Right hindlimb (tissue), 1 donor: ENCODE measurements at regions not wholly inside any gene's neighbourhood (a gene's known extent, or its start where the extent isn't known, plus 50 kb on each side); places are given as distances from the start of the nearest gene placed in this dataset.

Experiments used
- DNase-seq: peaks from one replicate; pipeline ENCODE4 v3.0.0-alpha.2; 2018

DNA sequence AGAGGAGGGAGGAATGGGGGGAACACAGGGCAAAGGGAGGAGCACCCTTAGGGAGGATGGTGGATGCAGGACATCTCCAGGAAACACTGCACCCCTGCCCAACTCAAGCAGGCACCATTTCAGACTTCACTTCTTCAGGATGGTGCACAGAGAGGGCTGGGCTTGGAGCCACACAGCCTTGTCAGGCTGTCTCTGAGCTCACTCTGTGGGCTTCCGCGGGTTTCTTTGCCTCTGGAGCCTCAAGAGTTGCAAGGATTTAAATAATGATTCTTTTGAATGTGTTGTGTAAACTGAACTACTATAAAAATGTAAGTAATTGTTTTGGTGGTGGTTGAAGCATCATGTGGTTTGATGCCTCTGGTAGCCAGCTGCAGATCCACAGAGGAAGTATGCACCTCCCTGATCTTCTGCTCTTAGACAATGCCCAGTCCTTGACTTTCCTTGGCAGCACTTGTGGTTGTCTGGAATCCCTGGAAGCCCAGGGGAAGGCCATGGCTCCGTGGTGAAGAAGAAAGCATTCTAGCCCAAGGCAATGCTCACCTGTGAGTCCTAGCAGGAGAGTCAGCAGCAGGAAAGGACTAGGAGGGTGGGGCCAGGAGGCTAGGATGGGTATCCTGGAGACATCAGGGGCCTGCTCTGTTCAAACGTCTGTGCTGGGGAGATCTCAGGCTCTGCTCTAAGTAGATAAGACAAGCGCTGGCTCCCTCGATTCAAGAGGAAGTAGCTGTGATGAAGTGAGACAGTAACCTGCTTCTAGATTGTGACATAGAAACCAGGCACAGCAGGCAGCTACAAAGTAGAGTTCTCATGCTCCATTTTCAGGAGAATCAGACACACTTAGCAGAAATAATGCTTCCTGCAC lies 50.2 kb upstream of the SIRPG start:
- no peak for DNase-seq
